ENCODE measurements at regions not wholly inside any gene's neighbourhood (a gene's known extent, or its start where the extent isn't known, plus 50 kb on each side); places are given as distances from the start of the nearest gene placed in this dataset.

DNA sequence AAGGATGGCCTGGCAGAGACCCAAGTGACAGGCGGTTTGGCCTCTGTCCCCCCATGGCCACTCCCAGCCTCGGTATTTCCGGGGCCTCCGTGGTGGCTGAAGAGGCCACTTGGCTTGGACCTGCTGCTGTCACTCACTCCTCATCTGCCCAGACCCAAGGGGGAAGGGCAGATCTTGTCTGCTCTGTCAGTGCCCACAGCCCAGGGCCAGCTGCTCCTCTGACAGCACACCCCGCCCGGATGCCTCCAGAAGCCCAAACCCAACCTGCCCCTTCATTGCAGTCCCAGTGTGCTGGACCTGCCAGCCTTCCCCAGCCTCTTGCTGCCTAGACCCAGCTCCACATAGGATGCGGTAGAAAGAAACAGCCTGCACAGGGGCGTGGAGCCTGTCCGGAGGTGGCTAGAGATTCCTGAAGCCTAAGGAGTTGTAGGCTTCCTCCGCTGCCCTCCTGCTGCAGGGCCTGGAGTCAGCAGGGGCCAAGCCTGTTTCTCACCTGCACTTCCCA lies 52.0 kb downstream of the MAGEF1 start:
- no peak overlapping the region for H3K4me3 ChIP-seq (ENCODE audit: low read depth, low read length)
- DNase-seq, result no peak
- TF ChIP-seq, protein P1, sequence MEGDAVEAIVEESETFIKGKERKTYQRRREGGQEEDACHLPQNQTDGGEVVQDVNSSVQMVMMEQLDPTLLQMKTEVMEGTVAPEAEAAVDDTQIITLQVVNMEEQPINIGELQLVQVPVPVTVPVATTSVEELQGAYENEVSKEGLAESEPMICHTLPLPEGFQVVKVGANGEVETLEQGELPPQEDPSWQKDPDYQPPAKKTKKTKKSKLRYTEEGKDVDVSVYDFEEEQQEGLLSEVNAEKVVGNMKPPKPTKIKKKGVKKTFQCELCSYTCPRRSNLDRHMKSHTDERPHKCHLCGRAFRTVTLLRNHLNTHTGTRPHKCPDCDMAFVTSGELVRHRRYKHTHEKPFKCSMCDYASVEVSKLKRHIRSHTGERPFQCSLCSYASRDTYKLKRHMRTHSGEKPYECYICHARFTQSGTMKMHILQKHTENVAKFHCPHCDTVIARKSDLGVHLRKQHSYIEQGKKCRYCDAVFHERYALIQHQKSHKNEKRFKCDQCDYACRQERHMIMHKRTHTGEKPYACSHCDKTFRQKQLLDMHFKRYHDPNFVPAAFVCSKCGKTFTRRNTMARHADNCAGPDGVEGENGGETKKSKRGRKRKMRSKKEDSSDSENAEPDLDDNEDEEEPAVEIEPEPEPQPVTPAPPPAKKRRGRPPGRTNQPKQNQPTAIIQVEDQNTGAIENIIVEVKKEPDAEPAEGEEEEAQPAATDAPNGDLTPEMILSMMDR (IDR thresholded peaks at IDR 0.05; ENCODE audit: low read depth, low read length, missing control alignments), result no peak
- in situ Hi-C loops (cut with HindIII; ENCODE audit: low pct_ligation_motif_present, low sequenced_read_pairs), result no loop called here
- no peaks in the 10 kb centered on the region for H3K36me3 ChIP-seq (replicated peaks)
- H3K27ac ChIP-seq, result no peak overlapping the region
- no peaks in the 10 kb centered on the region for H3K27me3 ChIP-seq (replicated peaks)

DNA sequence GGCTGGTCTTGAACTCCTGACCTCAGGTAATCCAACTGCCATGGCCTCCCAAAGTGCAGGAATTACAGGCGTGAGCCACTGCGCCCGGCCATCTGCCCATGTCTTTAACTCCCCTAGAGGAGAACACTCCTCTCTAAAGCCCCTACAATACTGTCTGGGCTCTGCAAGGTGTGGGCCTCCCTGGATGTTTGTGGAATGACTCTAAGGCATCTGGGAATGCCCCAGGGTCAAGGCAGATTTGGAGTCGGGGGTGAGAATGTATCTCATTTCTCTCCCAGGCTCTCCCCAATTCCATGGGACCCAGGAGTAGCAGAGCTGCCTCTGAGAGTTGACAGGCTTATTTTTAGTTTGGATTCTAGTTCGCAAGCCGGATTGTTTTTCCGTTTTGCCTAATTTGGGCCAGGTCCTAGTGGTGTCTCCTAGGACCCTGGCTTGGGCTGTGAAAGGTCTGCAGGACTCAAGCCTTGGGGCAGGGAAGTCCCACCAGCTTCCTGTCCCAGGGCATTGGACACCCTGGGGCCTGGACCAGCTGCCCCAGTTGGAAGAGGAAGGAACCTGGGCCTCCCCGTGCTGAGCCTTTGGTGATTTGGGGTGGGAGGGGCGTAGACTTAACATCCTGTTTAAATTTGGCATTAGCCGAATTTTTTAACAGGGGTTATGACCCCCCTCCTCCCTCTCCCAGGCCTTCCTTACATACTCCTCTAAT lies 53.5 kb downstream of the MAGEF1 start:
- no peak for DNase-seq
- no peaks in the 10 kb centered on the region for H3K27me3 ChIP-seq (replicated peaks)
- no peak overlapping the region for H3K27ac ChIP-seq
- TF ChIP-seq, protein P1 (IDR thresholded peaks at IDR 0.05; ENCODE audit: low read depth, low read length, missing control alignments), result no peak
- no peak overlapping the region for H3K4me3 ChIP-seq (ENCODE audit: low read depth, low read length)
- in situ Hi-C loops (cut with HindIII; ENCODE audit: low pct_ligation_motif_present, low sequenced_read_pairs), result no loop called here
- no peaks in the 10 kb centered on the region for H3K36me3 ChIP-seq (replicated peaks)

DNA sequence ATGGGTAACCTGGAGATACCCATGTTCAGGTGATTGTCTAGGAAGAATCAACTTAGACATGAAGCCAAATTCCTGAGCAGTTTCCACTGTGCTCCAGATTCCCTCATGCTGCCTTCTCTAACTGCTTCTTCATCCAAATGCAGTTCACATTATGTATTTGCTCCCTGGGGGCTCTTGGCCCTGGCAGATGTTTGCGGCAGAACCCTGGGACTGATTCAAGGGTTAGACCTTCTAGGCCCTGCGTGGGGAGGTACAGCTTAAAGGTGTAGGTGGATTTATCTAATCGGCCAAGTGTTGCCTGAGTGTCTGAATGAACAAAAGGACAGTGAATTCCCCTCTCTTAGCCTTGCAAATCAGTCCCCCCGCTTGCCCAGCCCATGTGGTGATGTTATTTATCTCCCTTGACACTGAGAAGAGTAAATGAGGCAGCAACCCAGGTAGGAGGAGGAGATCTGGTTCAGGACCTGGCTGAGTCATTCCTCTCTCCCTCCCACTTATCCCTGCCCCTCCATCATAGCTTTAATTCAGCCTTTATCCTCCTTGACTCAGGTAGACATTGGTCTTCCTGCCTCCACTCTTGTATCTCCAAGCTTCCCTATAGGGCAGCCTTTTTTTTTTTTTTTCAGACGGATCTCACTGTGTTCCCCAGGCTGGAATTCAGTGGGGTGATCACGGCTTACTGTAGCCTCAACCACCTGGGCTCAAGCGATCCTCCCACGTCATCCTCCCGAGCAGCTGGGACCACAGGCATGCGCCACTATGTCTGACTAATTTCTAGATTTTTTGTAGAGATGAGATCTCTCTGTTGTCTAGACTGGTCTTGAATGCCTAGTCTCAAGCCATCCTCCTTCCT lies 54.8 kb downstream of the MAGEF1 start:
- DNase-seq, result peak; percentile 86
- in situ Hi-C loops (cut with HindIII; ENCODE audit: low pct_ligation_motif_present, low sequenced_read_pairs), result no loop called here
- no peak overlapping the region for H3K27ac ChIP-seq

DNA sequence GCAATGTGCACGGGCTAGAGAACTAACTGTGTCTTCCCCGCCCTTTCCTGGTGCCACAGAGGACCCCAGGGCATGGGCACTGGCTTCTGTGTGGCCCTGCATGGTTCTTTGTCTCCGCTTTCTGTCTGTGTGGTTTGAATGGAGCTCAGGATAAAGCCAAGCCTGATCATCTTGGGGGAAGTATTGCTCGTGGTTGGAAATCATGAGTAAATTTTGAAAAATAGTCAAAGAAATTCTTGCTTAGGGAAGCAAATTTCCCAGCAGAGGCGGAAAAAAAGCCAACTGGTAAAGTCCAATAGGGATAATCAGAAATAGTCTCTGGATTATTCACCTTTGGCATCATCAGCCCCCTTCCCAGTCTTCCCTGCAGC lies 55.4 kb downstream of the MAGEF1 start:
- DNase-seq, result no peak
- TF ChIP-seq, protein P1 (IDR thresholded peaks at IDR 0.05; ENCODE audit: low read depth, low read length, missing control alignments), result no peak
- in situ Hi-C loops (cut with HindIII; ENCODE audit: low pct_ligation_motif_present, low sequenced_read_pairs), result no loop called here
- H3K36me3 ChIP-seq (replicated peaks), result no peaks in the 10 kb centered on the region
- no peak overlapping the region for H3K27ac ChIP-seq
- no peaks in the 10 kb centered on the region for H3K27me3 ChIP-seq (replicated peaks)
- no peak overlapping the region for H3K4me3 ChIP-seq (ENCODE audit: low read depth, low read length)

More for the DNA sequence above, 54.8 kb downstream of the MAGEF1 start:
- TF ChIP-seq, protein P1 (IDR thresholded peaks at IDR 0.05; ENCODE audit: low read depth, low read length, missing control alignments), result no peak
- Histone ChIP-seq H3K36me3 (replicated peaks) (no peaks in the 10 kb centered on the region), H3K4me3 (ENCODE audit: low read depth, low read length) (no peak overlapping the region), H3K27me3 (replicated peaks) (no peaks in the 10 kb centered on the region)

DNA sequence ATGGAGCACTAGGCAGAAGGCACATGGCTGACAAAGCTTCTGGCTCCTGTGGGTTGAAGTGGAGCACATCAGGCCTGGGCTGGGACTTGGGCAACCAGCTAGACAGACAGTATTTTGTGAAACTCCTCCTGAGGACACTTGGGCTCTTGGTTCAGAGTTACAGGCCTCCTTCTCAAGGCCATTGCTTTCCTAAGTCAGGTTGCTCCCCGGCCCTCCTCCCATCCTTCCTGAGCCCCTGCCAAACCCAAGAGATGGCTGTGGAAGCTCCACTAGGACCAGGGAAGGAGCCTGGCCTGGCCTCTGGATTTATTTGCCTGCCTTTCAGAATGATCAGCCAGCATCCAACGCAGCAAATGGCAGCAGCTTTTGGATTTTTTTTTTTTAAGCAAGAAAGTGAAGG lies 56.3 kb downstream of the MAGEF1 start:
- Histone ChIP-seq H3K27ac (no peak overlapping the region), H3K4me3 (ENCODE audit: low read depth, low read length) (no peak overlapping the region), H3K36me3 (replicated peaks) (no peaks in the 10 kb centered on the region), H3K27me3 (replicated peaks) (no peaks in the 10 kb centered on the region)
- TF ChIP-seq, protein P1 (IDR thresholded peaks at IDR 0.05; ENCODE audit: low read depth, low read length, missing control alignments), result no peak
- DNase-seq, result no peak
- in situ Hi-C loops (cut with HindIII; ENCODE audit: low pct_ligation_motif_present, low sequenced_read_pairs), result no loop called here
